AG08396 (cell line): ENCODE measurements at regions not wholly inside any gene's neighbourhood (a gene's known extent, or its start where the extent isn't known, plus 50 kb on each side); places are given as distances from the start of the nearest gene placed in this dataset.
A peak's percentile ranks its signal among the peaks of the same experiment; 100 is the strongest.

Experiments used
- DNase-seq: peaks from one replicate; pipeline ENCODE4 v3.0.0; 2012; ENCODE audit warnings: low spot score, mixed read lengths

DNA sequence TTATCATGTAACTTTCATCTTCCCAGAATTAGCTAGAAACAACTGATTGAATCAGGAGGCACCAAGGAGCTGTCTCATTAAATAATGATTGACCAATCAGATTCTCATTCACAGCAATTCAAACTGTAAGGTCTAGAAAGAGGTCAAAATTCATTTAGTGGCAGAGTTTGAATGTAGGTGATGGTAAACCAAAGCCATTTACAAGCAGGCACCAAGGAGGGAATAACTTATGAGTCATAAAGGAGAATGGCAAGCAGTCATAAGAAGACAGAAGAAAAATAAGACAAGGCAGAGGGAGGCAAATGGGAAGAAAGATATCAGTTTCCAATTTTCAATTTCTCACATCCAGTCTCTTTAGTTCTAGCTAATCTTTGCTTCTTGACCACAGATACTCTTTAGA, 52.9 kb upstream of the DEFB112 start:
- no peak for DNase-seq

DNA sequence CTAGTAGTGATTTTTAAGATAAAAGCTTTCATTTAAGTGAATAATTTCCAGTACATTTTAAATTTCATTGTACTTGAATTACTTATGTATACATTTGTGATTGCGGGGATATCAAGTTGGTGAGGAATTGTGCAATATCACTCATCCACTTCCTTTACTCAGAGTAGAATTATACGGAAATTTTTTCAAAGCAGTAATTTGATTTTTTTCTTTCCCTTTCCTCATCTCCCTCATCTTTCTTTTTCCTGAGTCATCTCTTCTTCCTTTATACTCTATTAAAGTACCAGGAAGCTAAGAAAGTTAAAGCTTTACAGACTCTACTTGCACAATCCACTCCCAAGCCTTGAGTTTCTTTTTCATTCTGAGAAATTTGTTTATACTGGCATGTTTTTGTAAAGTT, 60.9 kb upstream of the DEFB112 start:
- no peak for DNase-seq

DNA sequence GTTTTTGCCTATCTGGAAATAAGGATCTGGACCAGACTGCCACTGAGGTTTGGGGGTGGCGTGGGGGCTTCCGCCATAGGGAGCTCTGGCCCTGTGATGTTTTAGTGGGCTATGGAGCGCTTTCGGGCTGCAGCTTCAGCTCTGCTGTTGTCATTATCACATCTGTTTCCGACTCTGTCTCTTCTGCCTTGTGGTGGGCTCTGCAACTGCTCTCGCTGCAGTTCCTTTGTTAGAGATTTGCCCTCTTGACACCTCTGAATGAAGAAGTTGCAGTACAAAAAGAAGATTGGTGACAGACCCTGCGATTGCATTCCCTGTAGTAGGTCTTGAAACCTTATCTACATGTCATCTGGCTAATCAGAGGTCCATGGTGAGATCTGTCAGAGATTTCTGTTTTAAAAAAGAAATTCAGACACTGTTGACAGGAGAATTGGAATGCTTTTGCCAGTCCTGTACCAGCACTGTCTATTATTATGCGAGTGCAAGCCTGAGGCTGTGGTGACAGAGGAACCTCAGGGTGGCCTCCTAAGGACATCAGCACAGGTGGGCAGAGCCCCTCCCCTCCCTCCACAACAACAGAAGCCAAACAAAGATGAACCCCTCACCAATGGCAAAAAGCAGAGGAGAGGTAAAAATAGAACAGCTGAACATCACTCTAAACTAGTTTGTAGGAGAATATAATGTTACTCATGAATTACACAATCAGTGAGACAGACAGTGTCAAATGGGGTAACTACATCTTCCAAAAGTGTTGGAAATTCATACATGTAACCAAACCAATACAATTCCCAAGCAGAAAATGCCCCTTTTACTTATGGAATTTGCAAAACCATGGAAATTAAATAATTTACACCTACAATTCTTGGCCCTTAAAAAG, 63.5 kb upstream of the DEFB112 start:
- no peak for DNase-seq

DNA sequence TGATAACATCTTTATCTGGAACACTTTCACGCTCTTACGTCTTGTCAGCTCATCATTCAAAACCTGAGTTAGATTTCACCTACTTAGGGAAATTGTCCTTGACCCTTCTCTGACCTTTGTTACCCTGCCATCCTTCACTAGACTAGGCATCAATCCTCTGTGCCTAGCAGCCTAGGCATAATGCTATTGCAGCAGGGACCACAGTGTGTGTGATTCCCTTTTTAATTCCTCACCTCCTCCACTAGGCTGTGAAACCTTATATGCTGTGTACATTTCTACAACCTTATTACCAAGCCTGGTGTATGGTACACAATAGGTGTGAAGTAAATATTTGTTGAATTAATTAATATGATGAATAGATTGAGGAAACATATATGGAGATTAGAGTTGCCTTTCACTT, 66.7 kb upstream of the DEFB112 start:
- no peak for DNase-seq

DNA sequence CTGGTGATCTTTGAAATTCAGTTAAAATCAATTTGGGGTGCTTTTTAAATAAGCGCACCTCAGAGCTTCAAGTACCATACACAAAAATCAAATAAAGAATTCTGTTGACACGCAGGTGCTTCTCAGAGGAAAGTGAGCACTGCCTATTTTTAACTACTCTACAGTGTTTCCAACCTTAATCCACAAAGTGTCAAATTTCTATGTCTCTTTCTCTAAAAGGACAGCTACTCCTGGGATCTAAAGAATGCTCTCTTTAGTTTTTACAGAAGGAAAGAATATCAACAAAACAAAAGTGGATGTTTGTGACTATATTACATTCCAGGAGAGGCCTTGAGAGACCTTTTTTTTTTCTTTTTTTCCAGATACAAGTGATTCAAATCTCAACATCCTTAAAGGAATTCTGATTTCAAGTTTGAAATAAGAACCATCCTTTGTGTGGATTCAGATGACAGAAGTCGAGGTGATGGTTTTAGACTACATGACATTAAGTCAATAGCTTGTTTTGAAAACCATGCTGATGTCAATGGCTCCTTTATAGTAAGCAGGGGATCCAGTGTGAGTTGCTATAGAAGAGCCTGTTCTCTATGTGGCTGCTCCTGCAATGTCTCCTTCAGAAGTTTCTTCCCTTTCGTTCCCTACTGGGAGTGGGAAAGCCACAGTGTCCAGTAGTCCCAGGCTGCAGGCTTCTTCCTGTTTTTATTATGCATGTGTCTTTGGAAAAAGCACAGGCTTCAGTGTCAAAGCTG, 67.2 kb upstream of the DEFB112 start:
- no peak for DNase-seq

DNA sequence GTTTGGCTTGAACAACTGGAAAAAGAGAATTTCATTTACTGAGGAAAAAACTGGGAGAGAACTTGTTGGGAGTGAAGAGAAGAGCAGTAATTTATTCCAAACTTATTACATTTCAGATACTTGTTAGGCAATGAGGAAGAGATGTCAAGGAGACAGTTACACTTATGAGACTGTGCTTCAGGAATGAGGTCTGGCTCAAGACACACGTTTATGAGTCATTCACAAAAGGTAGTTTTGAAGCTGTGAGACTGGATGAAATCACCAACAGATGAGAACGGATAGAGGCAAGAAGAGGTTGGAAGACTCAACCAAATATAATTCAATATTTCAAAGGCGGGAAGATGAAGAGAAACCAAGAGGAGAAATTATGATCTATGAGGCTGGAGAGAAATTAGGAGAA, 70.6 kb upstream of the DEFB112 start:
- DNase-seq, result no peak

DNA sequence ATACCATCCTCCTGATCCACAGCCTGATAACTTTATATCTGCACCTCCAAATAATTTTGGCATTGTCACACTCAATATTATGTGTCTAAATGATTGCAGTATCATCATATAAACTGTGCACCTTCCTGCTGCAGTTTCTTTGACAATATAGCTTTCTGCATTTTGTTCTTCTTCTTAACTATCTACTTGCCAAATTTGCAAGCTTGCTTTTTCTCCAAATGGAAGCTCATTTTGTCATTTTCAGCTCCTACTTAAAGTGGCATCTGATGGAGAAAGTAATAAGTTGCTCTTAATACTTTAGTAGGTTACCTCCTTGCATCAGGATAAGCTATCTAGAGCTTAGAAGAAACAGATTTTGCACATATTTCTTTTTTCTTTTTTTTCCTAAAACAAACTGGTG, 74.0 kb upstream of the DEFB112 start:
- no peak for DNase-seq

DNA sequence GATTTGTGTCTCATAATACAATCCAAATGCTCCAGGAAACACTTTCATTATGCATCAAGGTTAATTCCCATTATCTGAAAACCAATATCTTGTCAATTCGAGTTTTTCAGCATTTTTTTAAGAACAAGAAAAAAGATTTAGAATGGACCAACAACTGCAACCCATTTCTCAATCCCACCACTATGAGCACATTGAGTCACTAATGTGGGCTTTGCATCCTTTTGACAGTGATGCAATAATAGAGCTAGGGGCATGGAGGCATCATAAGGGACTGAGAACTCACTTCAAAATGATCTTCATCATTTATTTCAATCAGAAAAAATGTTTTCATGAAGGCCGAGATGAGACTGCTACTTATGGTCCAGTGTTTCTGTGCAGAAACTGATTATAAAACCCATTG, 74.8 kb upstream of the DEFB112 start:
- DNase-seq, result no peak

DNA sequence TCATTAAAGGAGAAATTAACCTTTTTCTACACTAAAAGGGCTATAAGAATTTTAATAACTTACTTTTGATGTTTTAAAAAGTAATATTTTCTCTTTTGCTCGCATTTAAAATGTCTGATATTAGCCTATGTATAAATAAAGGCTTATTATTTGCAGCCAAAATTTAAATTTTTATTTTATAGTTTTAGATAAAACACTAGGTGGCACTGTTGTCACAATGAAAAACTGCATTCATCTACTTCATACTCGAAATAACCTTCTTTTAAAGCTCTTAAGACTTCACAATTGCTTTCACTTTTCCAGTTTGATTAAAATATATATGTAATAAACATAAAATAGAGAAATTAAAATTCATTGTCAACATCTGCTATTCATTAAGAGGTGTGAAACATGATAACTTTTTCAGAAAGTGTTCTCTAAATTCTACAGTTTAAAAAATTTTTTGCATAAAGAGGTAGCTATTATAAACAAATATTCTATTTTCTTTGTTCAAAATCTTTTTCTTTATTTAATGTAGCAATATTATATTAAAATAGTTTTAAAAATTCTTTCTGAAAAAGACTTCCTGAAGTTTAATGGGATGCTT, 78.8 kb upstream of the DEFB112 start:
- peak; percentile 5 for DNase-seq

DNA sequence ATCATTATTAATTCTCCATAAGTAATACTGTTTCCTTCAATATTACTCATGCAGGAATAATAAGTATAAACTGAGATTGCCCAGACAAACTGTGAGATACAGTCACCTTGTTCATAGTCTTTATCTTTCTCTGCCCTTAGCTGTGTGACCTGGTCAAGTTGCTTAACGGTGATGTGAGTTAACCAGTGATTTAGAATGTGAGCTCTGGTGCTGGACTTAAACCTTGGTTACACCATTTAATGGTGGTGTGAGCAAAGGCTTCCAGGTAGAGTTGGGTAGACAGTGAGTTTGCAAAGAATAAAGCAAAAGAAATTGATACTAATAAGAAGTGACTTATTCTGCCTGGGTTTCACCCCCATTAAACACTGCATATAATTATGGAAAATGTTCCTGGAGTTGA, 86.2 kb upstream of the DEFB112 start:
- DNase-seq, result no peak

DNA sequence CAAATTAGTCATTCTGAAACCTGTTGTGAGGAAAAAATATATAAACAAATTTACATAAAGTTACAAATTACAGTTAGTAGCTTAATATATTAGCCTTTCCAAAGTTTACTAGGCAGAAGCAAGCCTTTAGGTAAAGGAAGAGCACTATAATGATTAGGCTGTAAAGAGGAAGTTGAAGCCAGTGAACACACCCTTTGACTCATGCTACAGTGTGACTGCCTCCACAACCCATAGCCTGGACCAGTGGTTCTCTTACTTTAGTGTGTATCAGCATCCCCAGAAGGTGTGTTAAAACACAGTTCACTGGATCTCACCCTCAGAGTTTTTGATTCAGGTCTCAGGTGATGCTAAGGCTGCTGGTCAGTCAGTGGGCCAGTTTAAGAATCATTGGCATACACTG, 91.4 kb upstream of the DEFB112 start:
- DNase-seq, result no peak

DNA sequence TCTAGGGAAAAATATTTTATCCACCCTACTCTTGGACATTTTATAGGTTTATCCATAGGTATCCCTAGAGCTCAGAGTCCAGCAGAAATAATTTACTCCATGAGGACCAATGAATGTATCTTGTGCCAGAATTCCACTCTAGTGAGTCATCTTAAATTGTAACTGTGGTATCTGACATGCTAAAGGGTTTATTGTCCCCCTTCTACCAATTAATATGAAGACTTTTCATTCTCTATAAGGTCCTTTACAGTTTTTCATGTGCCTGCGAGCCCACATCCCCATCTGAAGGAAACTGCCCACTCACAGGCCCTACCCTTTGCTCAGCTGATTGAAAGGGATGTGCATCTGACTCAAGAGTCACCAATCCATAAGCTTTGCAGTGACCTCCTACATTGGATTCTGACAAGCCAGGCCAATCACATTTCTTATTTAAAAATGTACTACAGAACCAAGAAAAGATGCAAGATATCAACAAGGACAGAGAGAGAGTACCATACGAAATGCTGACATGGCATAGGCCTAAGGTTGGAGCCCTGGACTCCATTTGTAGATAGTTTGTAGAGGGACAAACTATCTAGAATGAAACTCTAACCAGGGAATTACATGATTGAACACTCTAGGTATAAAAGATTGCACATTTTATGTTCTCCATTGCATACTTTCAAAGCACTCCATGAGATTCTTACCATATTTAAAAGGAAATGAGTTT, 93.4 kb upstream of the DEFB112 start:
- DNase-seq, result no peak

DNA sequence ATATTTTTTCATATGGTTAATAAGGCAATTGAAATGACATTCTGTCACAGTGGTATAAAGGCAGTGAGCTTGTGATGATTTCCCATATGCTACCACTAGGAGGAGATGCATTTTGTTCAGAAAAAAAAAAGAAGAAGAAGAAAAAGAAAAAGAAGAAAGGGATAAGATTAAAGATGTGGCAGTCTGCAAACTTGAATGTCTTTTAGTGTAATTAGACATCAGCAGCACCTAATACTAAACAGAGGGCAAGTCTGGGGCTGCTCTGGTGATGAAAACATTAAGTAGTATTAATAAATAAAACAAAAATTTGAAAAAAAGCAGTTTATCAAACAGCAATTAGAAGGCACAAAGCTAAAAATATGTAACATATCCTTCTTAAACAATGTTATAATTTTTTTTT, 95.4 kb upstream of the DEFB112 start:
- peak; percentile 5 for DNase-seq

DNA sequence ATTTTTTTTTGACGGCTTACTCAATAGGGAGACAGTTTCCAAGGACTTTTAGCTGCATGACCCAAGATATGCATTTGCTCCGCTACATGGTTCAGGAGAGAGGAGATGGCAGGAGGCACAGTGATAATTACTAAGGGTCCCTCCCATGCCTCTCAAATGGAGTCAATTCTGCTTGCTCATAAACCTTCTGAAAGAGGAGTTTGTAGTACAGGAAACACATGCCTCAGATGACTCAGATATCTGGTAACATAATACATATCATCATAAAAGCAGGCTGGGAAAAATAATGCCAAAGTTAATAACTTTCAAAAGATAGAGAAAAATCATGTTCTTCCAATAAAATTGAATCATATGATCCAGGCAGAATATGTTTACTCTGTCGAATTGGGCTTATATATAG, 97.6 kb upstream of the DEFB112 start:
- no peak for DNase-seq

DNA sequence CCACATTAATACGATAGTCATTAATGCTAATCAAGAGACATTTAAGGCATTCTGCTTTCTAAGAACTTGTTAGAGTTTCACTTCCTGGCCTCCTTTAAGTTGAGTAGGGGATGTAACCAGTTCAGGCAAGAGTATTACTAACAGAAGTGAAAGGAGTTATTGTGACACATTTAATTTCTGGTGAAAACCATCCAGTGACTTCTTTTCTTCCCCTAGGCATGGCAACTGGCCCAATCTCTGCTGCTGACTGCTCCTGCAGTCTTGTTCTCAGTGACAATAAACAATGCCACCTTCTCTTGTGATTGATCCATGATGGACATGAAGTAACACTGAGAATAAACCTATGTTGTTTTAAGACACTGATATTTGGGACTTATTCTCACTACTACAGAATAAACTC, 130.9 kb upstream of the DEFB112 start:
- no peak for DNase-seq

DNA sequence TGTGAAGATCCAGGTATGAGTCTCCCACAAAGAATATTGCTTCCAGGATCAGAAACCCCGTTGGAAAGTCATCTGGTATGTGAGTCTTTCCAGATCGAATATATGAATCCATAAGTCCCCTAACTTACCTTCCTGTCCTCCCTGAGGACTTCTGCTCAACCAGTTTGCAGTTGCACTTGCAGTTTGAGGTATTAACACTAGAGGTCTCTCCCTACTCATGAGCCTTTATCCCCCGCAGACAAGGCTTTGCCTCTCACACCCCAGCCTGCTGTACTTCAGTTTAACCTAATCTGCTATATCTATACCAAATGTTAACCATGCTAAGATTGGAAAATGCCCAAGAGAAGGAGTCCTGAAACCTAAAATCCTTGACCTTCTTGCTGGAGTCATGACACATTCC, 135.3 kb upstream of the DEFB112 start:
- no peak for DNase-seq

DNA sequence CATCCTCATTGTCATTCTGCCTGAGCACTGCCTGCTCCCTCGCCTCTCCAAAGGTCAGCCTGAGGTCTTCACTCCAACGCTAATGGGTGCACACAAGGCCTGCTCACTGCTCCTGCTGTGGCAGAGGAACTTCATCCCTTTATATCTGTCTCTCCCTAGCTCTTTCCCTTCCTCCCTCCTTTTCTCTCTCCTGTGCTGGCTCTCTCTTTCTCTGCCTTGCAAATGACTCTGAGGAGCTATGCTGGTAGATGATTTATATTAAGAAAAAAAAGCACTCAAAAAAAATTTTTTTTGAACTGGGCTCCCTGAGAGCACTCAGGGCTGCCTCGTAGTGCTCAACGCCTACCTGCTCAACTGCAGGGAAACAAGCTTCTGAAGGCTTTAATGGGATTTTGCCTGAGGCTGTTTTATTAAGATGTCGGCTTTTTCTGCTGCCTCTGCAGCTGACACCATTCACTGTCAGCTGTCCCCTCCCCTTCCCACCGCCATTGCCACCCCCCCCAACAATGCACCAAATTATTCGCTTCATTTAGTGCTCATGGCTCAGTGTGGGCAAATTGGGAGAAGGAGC, 137.7 kb upstream of the DEFB112 start:
- no peak for DNase-seq

DNA sequence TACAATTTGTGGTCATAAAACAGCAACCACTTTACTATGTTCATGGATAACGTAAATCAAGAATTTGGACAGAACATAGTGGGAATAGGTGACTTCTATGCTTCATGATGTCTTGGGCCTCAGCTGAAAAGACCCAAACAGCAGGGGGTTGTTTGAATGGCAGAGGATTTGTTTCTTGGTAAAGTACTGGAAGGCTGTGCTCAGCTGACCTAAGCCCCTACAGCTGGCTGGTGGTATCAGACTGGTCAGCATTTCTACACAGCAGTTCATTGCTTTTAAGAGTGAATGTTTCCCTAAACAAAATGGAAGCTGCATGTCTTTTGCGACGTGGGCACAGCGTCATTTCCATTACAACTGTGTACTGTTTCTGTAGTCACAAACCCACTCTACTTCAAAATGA, 148.5 kb upstream of the DEFB112 start:
- no peak for DNase-seq

DNA sequence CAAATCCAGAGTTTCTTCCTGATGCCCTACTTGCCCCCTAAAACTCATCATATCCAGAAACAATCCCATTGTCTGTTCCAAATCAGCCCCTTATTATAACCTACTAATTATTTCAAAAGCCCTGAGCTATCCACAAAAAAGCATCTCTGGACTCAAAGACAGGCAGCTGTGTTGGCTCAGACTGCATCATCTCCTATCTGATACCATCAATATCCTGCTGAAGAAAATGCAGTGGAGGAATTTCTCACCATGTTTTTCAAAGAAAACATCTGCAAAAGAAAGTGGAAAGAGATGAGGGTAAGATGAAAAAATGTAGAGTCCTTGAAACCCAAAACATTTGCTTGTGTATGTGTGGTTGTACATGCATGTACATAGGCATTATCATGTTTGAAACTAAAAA, 153.0 kb upstream of the DEFB112 start:
- no peak for DNase-seq

DNA sequence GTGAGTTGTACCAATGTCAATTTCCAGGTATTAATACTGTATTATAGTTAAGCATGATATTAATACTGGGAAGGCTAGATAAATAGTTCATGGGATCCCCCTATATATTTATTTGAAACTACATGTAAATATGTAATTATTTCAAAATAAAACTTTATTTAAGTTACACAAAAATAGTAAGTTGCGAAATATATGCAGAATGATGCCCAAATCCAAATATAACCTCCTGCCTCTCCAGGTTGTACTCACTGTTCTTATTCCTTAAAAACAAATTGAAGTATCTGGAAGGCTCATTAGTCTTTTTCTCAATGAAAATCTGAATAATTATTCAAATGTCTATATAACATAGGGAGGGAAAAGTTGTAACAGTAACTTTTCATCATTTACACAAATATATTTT, 161.9 kb upstream of the DEFB112 start:
- no peak for DNase-seq

DNA sequence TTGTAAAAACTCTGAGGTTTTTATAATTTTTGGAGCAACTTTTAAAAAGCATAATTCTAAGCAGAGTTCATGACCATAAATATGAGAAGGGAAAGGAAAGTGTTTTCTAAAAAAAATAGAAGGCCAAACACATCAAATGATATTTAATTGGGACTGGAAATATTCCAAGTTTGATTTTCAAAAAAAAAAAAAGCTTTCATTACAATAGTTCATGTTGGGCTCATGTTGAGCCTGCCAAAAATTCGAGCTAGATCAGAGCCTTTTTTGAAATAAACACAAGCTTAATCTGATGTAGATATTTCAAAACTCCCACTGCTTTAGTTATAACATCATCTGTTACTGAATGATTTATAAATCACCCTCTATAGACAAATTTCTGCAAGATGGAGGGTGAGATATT, 163.4 kb upstream of the DEFB112 start:
- DNase-seq, result no peak

DNA sequence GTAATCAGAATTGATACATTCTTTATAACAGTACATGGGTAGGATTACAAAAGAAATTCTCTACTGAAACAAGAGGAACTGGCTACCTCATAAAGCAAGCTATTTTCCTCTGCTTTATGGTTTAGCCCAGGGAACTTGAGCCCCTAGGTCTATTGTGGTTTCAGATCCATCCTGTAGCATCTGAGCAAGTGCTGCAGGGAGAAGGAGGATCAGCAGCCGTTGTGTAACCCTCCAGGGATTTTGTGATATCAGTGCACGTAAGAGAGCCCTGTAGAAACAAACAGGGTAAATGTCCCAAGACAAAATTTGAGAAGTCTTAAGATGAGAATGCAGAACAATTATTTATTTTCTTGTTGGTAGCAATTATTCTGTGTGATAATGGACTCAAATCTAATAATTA, 165.2 kb upstream of the DEFB112 start:
- no peak for DNase-seq
